HG02943 (cell line): ENCODE measurements at regions not wholly inside any gene's neighbourhood (a gene's known extent, or its start where the extent isn't known, plus 50 kb on each side); places are given as distances from the start of the nearest gene placed in this dataset.

Source experiments
- ATAC-seq: cut with Tn5 transposase; IDR thresholded peaks from one replicate; pipeline ENCODE4 v1.9.1; 2021; ENCODE audit warnings: mild to moderate bottlenecking, low read depth, moderate library complexity; ENCODE audit not compliant: unreplicated experiment

GRCh38 chr12:126667339-126667738 lies 1599.6 kb upstream of the TMEM132C start:
- ATAC-seq = no peak

GRCh38 chr12:126668538-126668937 lies 1598.4 kb upstream of the TMEM132C start:
- no peak for ATAC-seq

DNA sequence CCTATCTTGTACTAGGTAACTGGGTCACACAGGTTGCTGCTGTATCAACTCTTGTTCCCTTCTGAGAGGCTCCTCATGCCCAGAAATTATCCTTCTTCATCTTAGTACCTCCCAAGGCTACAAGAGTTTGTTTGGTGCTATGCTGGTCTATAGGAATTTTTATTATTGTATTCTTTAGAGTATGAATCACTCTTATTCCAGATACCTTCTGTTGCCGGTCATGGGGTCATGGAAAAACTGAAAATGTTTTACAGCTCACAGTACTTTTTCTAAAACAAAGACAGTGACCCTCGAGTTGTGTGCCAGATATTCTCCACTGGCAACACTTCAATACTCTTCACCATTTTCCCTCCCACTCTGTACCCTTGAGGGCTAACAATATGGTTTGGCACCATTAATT lies 1598.0 kb upstream of the TMEM132C start:
- no peak for ATAC-seq

- no peak for ATAC-seq
Observed at GRCh38 chr12:126676434-126676833, 1590.5 kb upstream of the TMEM132C start.

DNA sequence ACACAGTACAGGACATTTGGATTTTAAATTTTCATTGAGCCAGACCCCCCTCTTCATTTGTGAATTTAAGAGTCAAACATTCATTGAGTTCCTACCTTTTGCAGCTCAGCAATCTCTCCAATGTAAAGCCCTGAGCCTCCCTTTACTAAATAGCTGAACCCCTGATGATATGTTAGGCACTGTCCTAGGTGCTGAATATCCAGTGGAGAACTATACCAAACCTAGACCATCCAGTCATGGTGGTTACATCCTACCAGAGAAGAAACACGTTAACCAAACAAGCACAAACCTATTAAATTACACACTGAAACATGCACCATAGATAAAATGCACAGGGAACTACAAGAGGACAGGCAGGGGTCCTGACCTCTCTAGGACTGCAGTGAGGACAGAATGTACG lies 1585.3 kb upstream of the TMEM132C start:
- no peak for ATAC-seq

- ATAC-seq = no peak
Observed at GRCh38 chr12:126684703-126685102, 1582.3 kb upstream of the TMEM132C start.

- ATAC-seq = no peak
Observed at GRCh38 chr12:126685636-126686035, 1581.3 kb upstream of the TMEM132C start.

DNA sequence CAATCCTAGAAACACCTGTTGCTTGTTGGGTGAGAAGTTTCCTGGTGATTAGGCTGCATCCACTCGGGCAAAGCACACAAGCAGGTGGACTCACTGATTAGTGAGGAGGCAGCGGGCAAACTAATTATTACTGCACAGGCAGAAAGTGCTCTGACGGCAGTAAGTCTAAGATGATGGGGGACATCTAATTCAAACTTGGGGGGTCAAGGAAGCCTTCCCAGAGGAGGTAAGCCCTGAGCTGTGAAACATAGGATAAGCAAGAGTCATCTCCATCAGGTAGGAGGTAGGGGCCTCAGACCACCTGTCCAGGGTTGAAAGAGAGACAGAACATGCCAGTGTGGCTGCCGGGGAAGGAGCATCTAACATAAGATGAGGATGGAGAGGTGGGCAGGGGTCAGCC lies 1578.4 kb upstream of the TMEM132C start:
- ATAC-seq = no peak

GRCh38 chr12:126700096-126700495 lies 1566.9 kb upstream of the TMEM132C start:
- no peak for ATAC-seq

DNA sequence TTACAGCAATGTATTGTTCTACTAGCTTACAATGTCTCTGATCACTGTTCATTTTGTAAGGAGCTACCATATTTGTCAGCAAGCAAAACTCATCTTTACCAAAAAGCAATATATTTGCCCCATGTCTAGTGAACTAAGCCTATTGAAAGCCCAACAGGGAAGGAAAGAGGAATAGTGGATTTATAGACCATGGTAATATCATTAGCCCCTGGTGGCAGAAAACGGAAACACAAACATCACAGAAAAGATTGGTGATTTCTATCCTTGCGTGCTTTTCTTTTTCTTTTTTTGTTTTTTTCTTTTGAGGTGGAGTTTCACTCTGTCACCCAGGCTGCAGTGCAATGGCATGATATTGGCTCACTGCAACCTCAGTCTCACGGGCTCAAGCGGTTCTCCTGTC lies 1562.4 kb upstream of the TMEM132C start:
- ATAC-seq = no peak

DNA sequence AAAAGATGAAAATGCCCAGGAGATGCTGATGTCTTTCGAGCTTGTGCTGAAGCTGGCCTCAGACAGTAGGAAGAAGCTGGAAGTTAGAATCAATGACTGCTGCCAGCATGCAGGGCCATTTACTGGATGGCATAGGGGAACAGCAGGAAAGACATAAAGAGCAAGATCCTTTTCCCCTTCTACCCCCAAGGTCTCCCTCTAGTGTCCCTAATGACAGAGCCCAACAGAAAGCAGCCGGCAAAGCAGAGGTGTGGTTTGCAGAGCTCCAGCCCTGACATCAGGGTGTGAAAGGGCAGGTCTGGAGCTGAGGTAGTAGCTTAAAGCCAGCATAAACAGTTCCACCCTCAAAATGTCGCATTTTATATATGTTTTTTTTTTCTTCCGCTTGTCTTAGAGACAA lies 1560.7 kb upstream of the TMEM132C start:
- ATAC-seq = no peak

GRCh38 chr12:126708492-126708896 lies 1558.5 kb upstream of the TMEM132C start:
- ATAC-seq = no peak

DNA sequence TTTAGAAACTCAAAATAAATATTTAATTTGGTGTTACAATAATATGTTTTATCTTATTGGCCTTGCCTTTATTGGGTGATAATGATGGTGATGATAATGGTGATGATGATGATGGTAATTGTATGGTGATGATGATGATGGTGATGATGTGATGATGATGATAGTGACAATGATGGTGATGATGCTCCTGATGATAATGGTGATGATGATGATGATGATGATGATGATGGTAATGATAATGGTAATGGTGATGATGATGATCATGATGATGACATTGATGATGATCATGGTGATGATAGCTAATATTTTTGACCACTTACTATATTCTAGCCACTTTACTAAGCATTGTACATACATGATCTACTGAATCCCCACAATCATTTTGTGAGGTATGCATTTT lies 1548.6 kb upstream of the TMEM132C start:
- ATAC-seq = no peak

GRCh38 chr12:126719912-126720705 lies 1546.9 kb upstream of the TMEM132C start:
- no peak for ATAC-seq

- ATAC-seq = no peak
Observed at GRCh38 chr12:126726481-126727217, 1540.3 kb upstream of the TMEM132C start.

GRCh38 chr12:126727218-126728075 lies 1539.5 kb upstream of the TMEM132C start:
- no peak for ATAC-seq

DNA sequence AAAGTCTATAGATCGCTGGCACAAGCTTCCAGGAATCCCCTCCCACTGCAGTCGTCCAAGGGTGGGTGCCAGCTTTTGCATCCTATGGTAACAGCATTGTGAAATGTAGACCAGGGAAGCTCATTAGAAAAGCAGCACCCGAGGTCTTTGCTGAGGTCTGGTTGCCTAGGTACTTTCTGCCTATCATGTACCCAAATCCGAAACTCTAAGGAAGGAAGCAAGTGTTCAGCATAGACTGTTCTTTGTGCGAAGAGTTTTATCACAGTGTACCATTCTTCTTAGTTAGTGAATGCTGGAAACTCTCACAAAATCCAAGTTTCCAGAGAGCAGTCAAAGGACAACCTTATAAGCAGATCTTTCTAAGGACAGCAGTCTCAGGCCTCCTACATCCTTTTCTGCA lies 1532.7 kb upstream of the TMEM132C start:
- no peak for ATAC-seq

- ATAC-seq = no peak
Observed at GRCh38 chr12:126734710-126735109, 1532.3 kb upstream of the TMEM132C start.

- no peak for ATAC-seq
Observed at GRCh38 chr12:126741536-126742240, 1525.3 kb upstream of the TMEM132C start.

DNA sequence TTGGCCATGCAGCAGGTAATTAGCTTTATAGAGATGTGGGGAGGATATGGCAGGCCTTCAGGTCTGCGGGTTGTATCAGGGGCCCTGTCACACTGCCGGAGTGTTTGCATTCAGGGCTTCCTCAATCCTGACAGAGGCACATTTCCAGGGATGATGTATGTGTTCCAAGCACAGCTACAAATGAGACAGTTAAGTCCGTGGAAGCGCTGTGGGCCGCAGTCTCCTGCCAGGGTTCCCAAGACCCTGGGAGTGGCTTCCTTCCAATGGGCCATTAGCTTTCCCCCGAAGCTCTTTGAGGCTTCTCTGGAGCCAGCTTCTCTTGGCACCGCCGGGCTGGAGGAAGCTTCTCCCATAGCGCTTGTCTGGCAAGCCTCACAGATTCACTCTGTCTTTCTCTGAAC lies 1524.7 kb upstream of the TMEM132C start:
- no peak for ATAC-seq
